ENCODE measurements at regions not wholly inside any gene's neighbourhood (a gene's known extent, or its start where the extent isn't known, plus 50 kb on each side); places are given as distances from the start of the nearest gene placed in this dataset.
A peak's percentile ranks its signal among the peaks of the same experiment; 100 is the strongest.

DNA sequence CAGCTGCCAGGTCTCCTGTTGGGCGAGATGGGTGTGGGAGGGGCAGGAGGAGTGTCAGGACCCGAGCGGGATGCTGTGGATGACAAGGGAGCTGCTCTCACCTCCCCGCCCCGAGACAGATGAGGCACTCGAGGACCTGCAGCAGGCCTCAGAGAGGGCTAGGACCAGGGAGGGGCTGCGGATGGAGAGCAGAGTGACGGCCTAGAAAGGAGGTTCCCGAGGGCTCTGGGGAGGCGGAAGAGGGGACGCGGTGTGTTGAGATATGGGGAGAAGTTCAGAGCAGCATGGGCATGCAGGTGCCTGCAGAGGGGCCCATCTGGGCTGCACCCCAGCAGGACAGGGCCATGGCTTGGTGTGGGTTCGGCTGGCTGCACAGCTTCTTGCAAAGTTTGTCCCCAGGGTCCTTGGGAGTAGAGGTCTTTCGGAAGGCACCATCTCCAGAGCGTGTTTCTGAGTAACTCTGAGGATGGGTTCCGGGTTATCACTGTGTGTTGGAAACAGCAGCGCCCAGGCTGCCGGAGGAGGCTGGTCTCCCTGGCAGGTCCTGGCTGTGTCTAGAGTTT is 104.6 kb downstream of the PAX1 start:
- WGBS, 2 experiments (ENCODE audit: extremely low coverage in 1 of 2, insufficient coverage in 1 of 2, insufficient read length in 1 of 2, insufficient replicate concordance in 2 of 2, low coverage in 1 of 2, low lambda C conversion rate in 2 of 2, missing lambda C conversion rate in 1 of 2) = 94% methylated on average over 18 of the region's 18 CpGs; no CpG with 5 or more reads in 1 of the 2 experiments
- no peak for DNase-seq (ENCODE audit: low read depth in 1 of 2, low spot score in 2 of 2)
- ChIA-PET POLR2A (ENCODE audit: partially characterized antibody) (no interaction called here), CTCF (ENCODE audit: partially characterized antibody) (interaction anchor here (0.6 to 2.8 kb wide), 28 partner anchors 9 to 296 kb away, joined by 3 to 14 read pairs (median 4); no protein-coding TSS in a partner anchor)
- H3K9ac ChIP-seq (replicated peaks in 1 of 4; ENCODE audit: extremely low read depth in 1 of 4, low read depth in 3 of 4, low read length in 3 of 4) = no peak overlapping the region
- no peak overlapping the region for H2BK20ac ChIP-seq (ENCODE audit: low read length)
- no peak overlapping the region for H2AFZ ChIP-seq (ENCODE audit: low read length)
- no peak for FAIRE-seq
- no peaks in the 10 kb centered on the region for H4K20me1 ChIP-seq (replicated peaks in 1 of 2; ENCODE audit: control insufficient read depth in 1 of 2, insufficient read depth in 2 of 2, low read length in 2 of 2)
- no peak overlapping the region for H2AK5ac ChIP-seq (ENCODE audit: low read depth, low read length)
- H2BK120ac ChIP-seq (replicated peaks; ENCODE audit: low read depth, low read length) = no peak overlapping the region
- H3K4me3 ChIP-seq (ENCODE audit: extremely low read depth in 1 of 4, insufficient read depth in 2 of 4, low read depth in 3 of 4, low read length in 4 of 4) = no peak overlapping the region
- H3K14ac ChIP-seq (ENCODE audit: insufficient read length) = no peak overlapping the region
- no peak overlapping the region for H3K56ac ChIP-seq (replicated peaks; ENCODE audit: insufficient read length, low read depth, low read length)
- no peak overlapping the region for H4K5ac ChIP-seq (ENCODE audit: insufficient read length, low read depth, low read length)
- H3K4me1 ChIP-seq (replicated peaks in 1 of 4; ENCODE audit: control insufficient read depth in 3 of 4, insufficient read depth in 4 of 4, low read length in 3 of 4) = no peaks in the 10 kb centered on the region
- no peaks in the 10 kb centered on the region for H3K36me3 ChIP-seq (ENCODE audit: control insufficient read depth in 2 of 4, insufficient read depth in 4 of 4, low read length in 3 of 4)
- no peak overlapping the region for H2BK15ac ChIP-seq (ENCODE audit: low read length)
- 0 out of 2 replicates have a peak overlapping the region, but pooled peaks have one; percentile 14 for H3K18ac ChIP-seq (ENCODE audit: extremely low read depth, low read length)
- H3K4ac ChIP-seq (replicated peaks; ENCODE audit: insufficient read length, low read depth, low read length) = no peak overlapping the region
- peaks cover 0 to 14% (median 10%) of the 10 kb centered on the region in 4 experiments; a peak in 4 of 7 replicates for H3K27me3 ChIP-seq (replicated peaks in 1 of 4; ENCODE audit: control insufficient read depth in 3 of 4, extremely low read depth in 1 of 4, insufficient read depth in 3 of 4, low read length in 3 of 4)
- no peaks in the 10 kb centered on the region for H3K9me3 ChIP-seq (ENCODE audit: insufficient read depth in 2 of 2, low read depth in 1 of 2, low read length in 1 of 2)
- H4K91ac ChIP-seq (replicated peaks; ENCODE audit: insufficient read length, low read length) = no peak overlapping the region
- H3K79me1 ChIP-seq (ENCODE audit: low read depth, low read length) = no peaks in the 10 kb centered on the region
- no peak overlapping the region for H4K8ac ChIP-seq (ENCODE audit: extremely low read depth, insufficient read depth, low read length)
- no peak overlapping the region for H3K4me2 ChIP-seq (ENCODE audit: insufficient read depth in 1 of 2, low read depth in 2 of 2, low read length in 2 of 2)
- H3K79me2 ChIP-seq (ENCODE audit: control insufficient read depth in 1 of 2, insufficient read depth in 2 of 2, low read length in 2 of 2) = no peaks in the 10 kb centered on the region
- H3K27ac ChIP-seq (ENCODE audit: low read depth, low read length) = no peak overlapping the region
- no peak overlapping the region for H2BK5ac ChIP-seq (ENCODE audit: low read depth, low read length)
- no peak overlapping the region for H2BK12ac ChIP-seq (ENCODE audit: low read depth, low read length)
- no peak overlapping the region for H3K23ac ChIP-seq (ENCODE audit: insufficient read length)
- H3K23me2 ChIP-seq (ENCODE audit: low read depth, low read length) = no peaks in the 10 kb centered on the region
- TF ChIP-seq RNF2 (IDR thresholded peaks at IDR 0.05; ENCODE audit: borderline replicate concordance, low read depth, low read length, missing control alignments, poor library complexity, severe bottlenecking) = no peak
- no peak for TF ChIP-seq TCF12 (IDR thresholded peaks at IDR 0.05; ENCODE audit: low read depth, low read length)
- no peak for TF ChIP-seq SP4 (IDR thresholded peaks at IDR 0.05; ENCODE audit: low read length)
- TF ChIP-seq TBP (IDR thresholded peaks at IDR 0.05; ENCODE audit: low read depth, low read length) = no peak
- TF ChIP-seq SAP30 (IDR thresholded peaks at IDR 0.05; ENCODE audit: insufficient read depth, insufficient replicate concordance, low read length) = no peak
- TF ChIP-seq ZNF274 (IDR thresholded peaks at IDR 0.05; ENCODE audit: borderline replicate concordance, extremely low read depth, low read length) = no peak
- no peak for TF ChIP-seq JUN (IDR thresholded peaks at IDR 0.05; ENCODE audit: low read depth, low read length)
- TF ChIP-seq SIN3A (conservative IDR thresholded peaks at IDR 0.05 in 1 of 2, IDR thresholded peaks at IDR 0.05 in 1 of 2; ENCODE audit: low read depth in 1 of 2, low read length in 2 of 2) = no peak
- no peak for TF ChIP-seq FOSL1 (IDR thresholded peaks at IDR 0.05; ENCODE audit: insufficient read depth, low read depth, low read length)
- no peak for TF ChIP-seq BRCA1 (IDR thresholded peaks at IDR 0.05; ENCODE audit: low read depth, low read length)
- TF ChIP-seq CHD2 (IDR thresholded peaks at IDR 0.05; ENCODE audit: low read length) = no peak
- no peak for TF ChIP-seq JUND (IDR thresholded peaks at IDR 0.05; ENCODE audit: low read length)

Measured in H1 (cell line).